OCI-M2 (cell line): ENCODE measurements at regions not wholly inside any gene's neighbourhood (a gene's known extent, or its start where the extent isn't known, plus 50 kb on each side); places are given as distances from the start of the nearest gene placed in this dataset.
"Not testable (repeated sequence)": the region's sequence is repeated elsewhere in the genome, so short reads cannot be mapped to it uniquely, and the experiment has no call there.

Source experiments
- DNase-seq: peaks from one replicate; lab custom pipeline; 2025; ENCODE audit not compliant: unreplicated experiment; lab: John Stamatoyannopoulos, UW

- no peak for DNase-seq
Measured at GRCh38 chr9:95587021-95587964, 70.5 kb upstream of the PTCH1 start.

GRCh38 chr9:95586326-95586725, 69.6 kb upstream of the PTCH1 start:
- DNase-seq: no peak

GRCh38 chr9:95585824-95586223, 69.1 kb upstream of the PTCH1 start:
- DNase-seq: no peak

- DNase-seq: no peak
Measured at GRCh38 chr9:95584176-95584575, 67.4 kb upstream of the PTCH1 start.

- DNase-seq: no peak
Measured at GRCh38 chr9:95581900-95582299, 65.1 kb upstream of the PTCH1 start.

- DNase-seq: no peak
Measured at GRCh38 chr9:95580812-95581761, 64.3 kb upstream of the PTCH1 start.

- DNase-seq: no peak
Measured at GRCh38 chr9:95574866-95575553, 58.2 kb upstream of the PTCH1 start.

- no peak for DNase-seq
Measured at GRCh38 chr9:95574176-95574575, 57.4 kb upstream of the PTCH1 start.

GRCh38 chr9:95573463-95573862, 56.7 kb upstream of the PTCH1 start:
- no peak for DNase-seq

GRCh38 chr9:95572381-95573151, 55.8 kb upstream of the PTCH1 start:
- no peak for DNase-seq

GRCh38 chr9:95570646-95571045, 53.9 kb upstream of the PTCH1 start:
- no peak for DNase-seq

- no peak for DNase-seq
Measured at GRCh38 chr9:95570150-95570549, 53.4 kb upstream of the PTCH1 start.

- DNase-seq: not testable (repeated sequence)
Measured at GRCh38 chr9:95568735-95569134, 52.0 kb upstream of the PTCH1 start.
